ENCODE measurements at regions not wholly inside any gene's neighbourhood (a gene's known extent, or its start where the extent isn't known, plus 50 kb on each side); places are given as distances from the start of the nearest gene placed in this dataset.

DNA sequence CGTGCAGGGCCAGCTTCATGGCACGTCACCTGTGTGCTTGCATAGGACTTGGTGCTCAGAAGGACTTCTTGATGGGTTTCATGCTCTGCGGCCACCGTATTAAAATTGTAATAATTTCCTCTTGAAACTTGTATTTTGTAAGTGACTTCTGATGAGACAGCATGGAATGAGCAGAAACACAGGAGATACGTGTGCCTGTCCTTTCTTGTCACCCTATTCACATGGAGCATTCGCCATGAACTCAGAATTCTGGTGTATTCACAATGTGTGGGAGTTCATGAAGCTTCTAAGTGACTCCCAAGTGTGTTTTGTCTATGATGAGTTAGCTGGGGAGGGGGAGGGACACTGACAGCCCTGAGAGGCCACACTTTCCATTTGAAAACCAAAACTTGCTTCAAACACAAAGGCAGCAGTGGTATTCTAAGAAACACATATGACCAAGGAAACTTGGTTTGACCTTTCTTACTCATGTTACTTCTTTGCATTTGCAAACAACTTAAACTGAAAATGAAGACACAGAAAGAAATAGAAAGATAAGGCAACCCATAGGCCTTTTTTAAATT, 92.1 kb upstream of the NEDD9 start:
- Mint-ChIP-seq H3K4me3 (peak overlapping the region; percentile 37), H3K9me3 (no peaks in the 10 kb centered on the region), H3K4me1 (peaks cover 87% of the 10 kb centered on the region), H3K27me3 (no peaks in the 10 kb centered on the region), H3K36me3 (ENCODE audit: low read depth) (peaks cover 37% of the 10 kb centered on the region), H3K27ac (peak overlapping the region; percentile 92)
- ATAC-seq = peak; percentile 92
- DNase-seq = peak; percentile 53

DNA sequence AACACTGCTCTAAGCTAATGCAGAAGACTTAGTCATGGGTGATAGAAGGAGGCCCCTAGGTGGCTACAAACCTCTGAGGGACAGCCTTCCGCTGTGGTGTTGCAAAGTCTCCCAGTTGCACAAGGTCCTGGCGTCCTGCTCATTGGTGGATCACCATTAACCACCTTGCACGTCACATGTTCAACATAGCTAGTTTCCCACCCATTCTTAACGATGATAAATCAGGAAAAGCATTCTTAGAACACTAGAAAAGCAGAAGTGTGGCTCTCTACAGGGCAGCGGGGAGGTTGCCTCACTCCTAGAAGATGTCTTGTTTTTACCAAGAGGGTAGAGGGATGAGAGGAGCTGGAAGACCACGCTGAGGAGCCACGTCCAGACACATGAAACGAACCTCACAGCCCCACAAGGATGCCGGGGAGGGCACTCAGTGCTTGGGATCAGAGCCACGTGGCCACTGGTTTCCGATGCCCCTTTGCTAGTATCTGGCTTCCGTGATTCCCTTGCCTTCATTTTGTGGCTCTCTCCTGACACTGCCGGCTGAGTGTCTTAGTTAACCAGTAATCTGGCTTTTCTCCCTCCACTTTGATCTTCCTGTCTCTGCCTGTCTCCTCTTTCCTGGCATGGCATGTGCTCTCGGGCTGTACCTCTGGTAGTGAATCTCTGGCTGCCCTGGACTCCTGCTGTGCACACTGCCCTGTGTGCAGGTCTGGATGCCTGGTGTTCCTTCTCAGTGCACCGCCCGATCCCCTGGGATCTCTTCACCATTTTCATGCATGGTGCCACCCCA, 91.4 kb upstream of the NEDD9 start:
- H3K4me1 Mint-ChIP-seq = peaks cover 87% of the 10 kb centered on the region
- H3K9me3 Mint-ChIP-seq = no peaks in the 10 kb centered on the region
- no peak for ATAC-seq
- H3K4me3 Mint-ChIP-seq = no peak overlapping the region
- peaks cover 37% of the 10 kb centered on the region for H3K36me3 Mint-ChIP-seq (ENCODE audit: low read depth)
- no peaks in the 10 kb centered on the region for H3K27me3 Mint-ChIP-seq
- H3K27ac Mint-ChIP-seq = peak overlapping the region; percentile 92
- DNase-seq = no peak

DNA sequence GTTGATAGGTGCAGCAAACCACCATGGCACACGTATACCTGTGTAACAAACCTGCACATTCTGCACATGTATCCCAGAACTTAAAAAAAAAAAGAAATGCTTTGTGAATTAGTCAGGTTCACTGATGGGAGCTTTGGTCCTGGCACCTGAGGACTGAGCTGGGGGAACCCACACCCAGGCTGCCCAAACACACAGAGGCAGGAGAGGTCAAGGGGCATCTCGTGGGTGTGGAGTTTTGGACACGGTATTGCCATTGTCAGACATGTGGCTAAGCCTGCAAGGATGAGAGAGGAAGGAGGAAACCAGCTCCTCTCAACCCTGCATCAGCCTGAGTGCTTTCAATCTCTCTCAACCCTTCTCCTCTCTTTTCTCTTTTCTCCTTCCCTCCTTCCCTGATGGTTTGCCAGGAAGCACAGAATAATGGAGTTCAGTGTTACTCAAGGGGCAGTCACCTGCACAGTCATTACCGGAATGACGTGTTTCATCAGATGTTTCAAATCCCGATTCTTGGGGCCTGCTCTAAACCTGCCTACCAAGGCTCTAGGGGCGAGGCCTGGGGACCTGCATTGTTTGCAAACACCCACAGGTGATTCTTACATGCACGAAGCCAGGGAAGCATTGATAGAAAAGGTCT, 89.9 kb upstream of the NEDD9 start:
- H3K27me3 Mint-ChIP-seq = no peaks in the 10 kb centered on the region
- H3K27ac Mint-ChIP-seq = peak overlapping the region; percentile 26
- no peaks in the 10 kb centered on the region for H3K9me3 Mint-ChIP-seq
- H3K4me1 Mint-ChIP-seq = peaks cover 87% of the 10 kb centered on the region
- DNase-seq = no peak
- no peak for ATAC-seq
- peaks cover 33% of the 10 kb centered on the region for H3K36me3 Mint-ChIP-seq (ENCODE audit: low read depth)
- H3K4me3 Mint-ChIP-seq = no peak overlapping the region

GRCh38 chr6:11320914-11321597, 88.6 kb upstream of the NEDD9 start:
- H3K4me1 Mint-ChIP-seq = peaks cover 82% of the 10 kb centered on the region
- H3K4me3 Mint-ChIP-seq = no peak overlapping the region
- no peak for DNase-seq
- H3K27me3 Mint-ChIP-seq = no peaks in the 10 kb centered on the region
- no peak for ATAC-seq
- no peak overlapping the region for H3K27ac Mint-ChIP-seq
- peaks cover 36% of the 10 kb centered on the region for H3K36me3 Mint-ChIP-seq (ENCODE audit: low read depth)
- H3K9me3 Mint-ChIP-seq = no peaks in the 10 kb centered on the region

DNA sequence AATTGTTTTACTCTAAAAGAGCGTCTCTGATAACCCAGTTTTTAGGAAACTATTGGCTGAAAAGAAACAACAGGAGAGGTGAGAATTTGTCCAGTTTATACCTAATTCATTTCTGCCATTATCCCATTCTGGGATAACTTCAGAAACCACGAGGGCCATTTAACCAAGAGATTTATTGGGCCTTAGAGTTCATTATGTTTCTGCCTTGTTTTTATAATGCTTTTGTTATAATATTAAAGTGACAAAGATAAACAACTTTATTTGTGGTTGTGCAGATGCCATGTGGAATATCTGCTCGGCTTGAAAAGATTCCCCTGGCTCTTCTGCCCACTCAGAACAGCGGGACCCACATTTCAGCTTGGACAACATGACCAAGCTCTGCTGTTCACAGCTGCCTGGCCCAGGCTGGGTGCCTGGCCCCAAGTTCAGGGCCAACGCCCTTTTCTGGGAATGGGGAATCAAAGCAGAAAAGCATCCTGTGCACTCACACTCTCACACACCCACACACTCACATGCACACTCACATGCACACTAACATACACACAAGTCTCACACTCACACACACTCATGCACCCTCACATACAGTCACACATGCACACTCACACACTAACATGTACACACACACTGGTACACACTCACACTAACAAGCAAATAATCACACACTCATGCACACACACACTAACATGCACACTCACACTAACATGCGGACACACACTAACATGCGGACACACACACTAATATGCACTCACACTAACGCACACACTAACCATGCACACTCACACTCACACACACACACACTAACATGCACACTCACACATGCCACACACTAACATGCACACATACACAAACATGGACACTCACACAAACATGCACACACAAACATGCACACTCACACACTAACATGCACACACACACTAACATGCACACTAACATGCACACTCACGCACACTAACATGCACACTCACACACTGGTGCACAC, 86.7 kb upstream of the NEDD9 start:
- ATAC-seq = no peak
- Mint-ChIP-seq H3K4me1 (peaks cover 68% of the 10 kb centered on the region), H3K36me3 (ENCODE audit: low read depth) (peaks cover 40% of the 10 kb centered on the region), H3K27ac (peak overlapping the region; percentile 86), H3K4me3 (no peak overlapping the region), H3K9me3 (no peaks in the 10 kb centered on the region), H3K27me3 (no peaks in the 10 kb centered on the region)
- DNase-seq = no peak

DNA sequence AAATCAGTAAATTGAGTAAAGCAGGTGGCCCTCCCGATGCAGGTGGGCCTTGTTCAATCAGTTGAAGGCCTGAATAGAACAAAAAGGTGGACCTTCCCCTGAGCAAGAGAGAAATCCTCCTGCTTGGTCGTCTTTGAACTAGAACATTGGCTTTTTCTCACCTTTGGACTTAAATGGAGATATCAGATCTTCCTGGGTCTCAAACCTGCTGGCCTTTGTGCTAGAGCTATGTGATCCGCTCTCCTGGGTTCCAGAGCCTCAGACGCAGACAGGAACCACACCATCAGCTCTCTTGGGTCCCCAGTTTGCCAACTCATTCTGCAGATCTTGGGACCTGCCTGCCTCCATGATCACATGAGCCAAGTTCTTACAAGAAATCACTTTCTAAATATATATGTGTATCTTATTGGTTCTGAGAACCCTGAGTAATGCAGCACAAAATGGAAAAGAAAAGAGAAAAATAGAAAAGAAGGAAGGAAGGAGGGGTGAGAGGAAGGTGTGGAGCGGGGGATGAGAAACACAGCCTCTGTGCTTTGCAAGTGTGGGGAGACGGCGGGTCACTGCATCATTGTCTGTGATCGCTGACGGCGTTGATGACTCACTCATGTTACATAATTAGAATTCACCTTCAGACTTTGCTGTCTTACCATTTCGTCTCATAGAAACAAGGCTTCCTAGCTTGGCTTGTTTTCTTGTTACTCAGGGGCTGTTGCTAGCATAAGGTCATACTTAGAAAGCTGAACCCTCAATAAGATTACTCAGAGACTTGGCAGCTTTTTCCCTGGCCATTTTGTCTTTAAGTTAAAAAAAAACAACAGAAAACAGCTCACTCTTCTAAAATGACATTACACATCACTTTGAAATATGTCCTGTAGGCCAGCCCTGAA, 85.7 kb upstream of the NEDD9 start:
- Mint-ChIP-seq H3K27ac (peak overlapping the region; percentile 86), H3K4me1 (peaks cover 58% of the 10 kb centered on the region), H3K36me3 (ENCODE audit: low read depth) (peaks cover 45% of the 10 kb centered on the region), H3K9me3 (peaks cover 4% of the 10 kb centered on the region), H3K4me3 (peak overlapping the region; percentile 32), H3K27me3 (no peaks in the 10 kb centered on the region)
- DNase-seq (peak; percentile 61), ATAC-seq (peak; percentile 91)

- Mint-ChIP-seq H3K4me3 (no peak overlapping the region), H3K27ac (no peak overlapping the region), H3K36me3 (ENCODE audit: low read depth) (peaks cover 50% of the 10 kb centered on the region), H3K4me1 (peaks cover 54% of the 10 kb centered on the region), H3K27me3 (no peaks in the 10 kb centered on the region), H3K9me3 (peaks cover 11% of the 10 kb centered on the region)
- DNase-seq (no peak), ATAC-seq (no peak)
These were observed 83.4 kb upstream of the NEDD9 start for GRCh38 chr6:11315743-11316437.

DNA sequence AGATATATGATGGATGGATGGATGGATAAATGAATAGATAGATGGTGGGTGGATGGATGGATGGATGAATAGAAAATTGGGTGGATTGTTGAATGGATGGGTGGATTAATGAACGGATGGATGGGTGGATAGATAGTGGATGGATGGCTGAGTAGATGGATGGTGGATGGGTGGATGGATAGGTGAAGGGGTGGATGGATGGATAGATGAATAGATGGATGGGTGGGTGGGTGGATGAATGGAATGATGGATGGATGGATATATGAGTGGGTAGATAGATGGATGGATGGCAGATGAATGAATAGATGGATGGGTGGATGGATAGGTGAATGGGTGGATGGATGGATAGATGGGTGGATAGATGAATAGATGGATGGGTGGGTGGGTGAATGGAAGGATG, 80.7 kb upstream of the NEDD9 start:
- H3K27ac Mint-ChIP-seq = no peak overlapping the region
- peaks cover 11% of the 10 kb centered on the region for H3K9me3 Mint-ChIP-seq
- peaks cover 31% of the 10 kb centered on the region for H3K4me1 Mint-ChIP-seq
- DNase-seq (no peak), ATAC-seq (no peak)
- H3K4me3 Mint-ChIP-seq = no peak overlapping the region
- H3K27me3 Mint-ChIP-seq = no peaks in the 10 kb centered on the region
- peaks cover 42% of the 10 kb centered on the region for H3K36me3 Mint-ChIP-seq (ENCODE audit: low read depth)

- Mint-ChIP-seq H3K4me1 (peaks cover 29% of the 10 kb centered on the region), H3K9me3 (peaks cover 11% of the 10 kb centered on the region), H3K4me3 (no peak overlapping the region), H3K27ac (no peak overlapping the region), H3K27me3 (no peaks in the 10 kb centered on the region), H3K36me3 (ENCODE audit: low read depth) (peaks cover 33% of the 10 kb centered on the region)
- no peak for ATAC-seq
- DNase-seq = no peak
These were observed 79.5 kb upstream of the NEDD9 start for GRCh38 chr6:11311970-11312369.

DNA sequence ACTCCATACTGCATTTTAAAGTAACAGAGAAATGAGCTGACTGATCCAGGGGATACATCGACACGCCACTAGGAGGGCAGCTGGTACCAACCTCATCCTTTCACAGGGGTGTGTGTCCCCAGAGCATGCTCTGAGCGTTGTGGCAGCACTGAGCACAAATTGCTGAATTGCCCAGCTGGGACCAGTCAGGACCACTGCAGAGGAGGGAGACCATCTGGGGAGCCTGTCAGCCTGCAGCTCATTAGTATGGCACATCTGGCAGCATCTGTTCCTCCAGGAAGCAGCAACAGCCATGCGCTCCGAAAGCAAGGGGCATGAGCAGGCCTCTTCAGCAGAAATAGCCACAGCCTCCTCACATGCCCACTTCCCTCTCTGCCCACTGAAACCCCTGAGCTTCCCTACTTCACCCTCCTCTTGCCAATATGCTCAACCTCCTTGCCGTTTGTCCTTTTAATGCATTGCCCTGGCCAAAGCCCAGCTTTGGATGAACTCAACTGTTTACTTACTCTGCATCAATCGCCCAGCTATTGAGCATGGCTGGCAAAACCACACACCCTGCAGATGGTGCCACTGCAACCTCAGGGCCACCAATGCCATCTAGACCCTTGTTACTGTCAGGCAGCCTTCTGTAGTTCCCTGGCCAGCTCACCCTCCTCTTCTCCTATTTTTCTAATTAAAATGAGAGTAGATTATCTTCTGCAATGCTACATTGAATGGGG, 77.6 kb upstream of the NEDD9 start:
- ATAC-seq = no peak
- Mint-ChIP-seq H3K27me3 (no peaks in the 10 kb centered on the region), H3K36me3 (ENCODE audit: low read depth) (peaks cover 36% of the 10 kb centered on the region)

GRCh38 chr6:11307226-11307625, 74.8 kb upstream of the NEDD9 start:
- DNase-seq = no peak
- peaks cover 47% of the 10 kb centered on the region for H3K36me3 Mint-ChIP-seq (ENCODE audit: low read depth)
- ATAC-seq = peak; percentile 81
- peak overlapping the region; percentile 8 for H3K27ac Mint-ChIP-seq
- peaks cover 8% of the 10 kb centered on the region for H3K9me3 Mint-ChIP-seq
- H3K27me3 Mint-ChIP-seq = no peaks in the 10 kb centered on the region
- H3K4me1 Mint-ChIP-seq = peaks cover 26% of the 10 kb centered on the region
- H3K4me3 Mint-ChIP-seq = no peak overlapping the region

More for the DNA sequence above, 77.6 kb upstream of the NEDD9 start:
- Mint-ChIP-seq H3K4me1 (peaks cover 20% of the 10 kb centered on the region), H3K4me3 (no peak overlapping the region), H3K27ac (no peak overlapping the region), H3K9me3 (peaks cover 13% of the 10 kb centered on the region)
- no peak for DNase-seq

DNA sequence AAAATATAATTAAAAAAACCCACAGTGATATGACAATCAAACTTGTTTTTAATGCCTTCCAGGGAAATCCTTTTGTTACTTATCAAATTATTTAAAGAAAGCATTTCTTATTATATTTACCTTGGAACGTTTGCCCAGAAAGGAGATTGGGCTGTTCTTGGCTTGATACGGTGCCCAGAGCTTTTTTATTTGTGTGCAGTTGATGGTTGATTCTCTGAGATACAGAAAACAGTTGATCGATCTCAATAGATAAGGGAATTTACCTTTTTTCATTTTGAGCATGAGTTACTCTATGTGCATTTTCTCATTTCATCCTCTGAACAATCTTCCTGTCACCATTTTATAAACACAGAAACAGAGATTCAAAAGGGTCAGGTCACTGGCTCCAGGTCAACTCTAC, 72.5 kb upstream of the NEDD9 start:
- Mint-ChIP-seq H3K27me3 (no peaks in the 10 kb centered on the region), H3K4me3 (no peak overlapping the region), H3K9me3 (peaks cover 21% of the 10 kb centered on the region), H3K36me3 (ENCODE audit: low read depth) (peaks cover 60% of the 10 kb centered on the region), H3K27ac (no peak overlapping the region), H3K4me1 (peaks cover 37% of the 10 kb centered on the region)
- no peak for DNase-seq
- ATAC-seq = no peak

All from activated naive CD8-positive, alpha-beta T cell treated with anti-CD3 and anti-CD28 coated beads, Interleukin-2, amount 50 U/mL, for 24 hours (primary cell).